Liver (tissue), 8 donors: ENCODE measurements at regions not wholly inside any gene's neighbourhood (a gene's known extent, or its start where the extent isn't known, plus 50 kb on each side); places are given as distances from the start of the nearest gene placed in this dataset.

Source experiments
- DNase-seq: peaks from one replicate; pipeline ENCODE4 v3.0.0-alpha.2; 2017; ENCODE audit warnings: low spot score
- H3K27ac ChIP-seq, 2 donors: one replicate each; pipeline ENCODE4 v1.7.0; 2013; ENCODE audit warnings: inconsistent platforms in 2 of 2, low read length in 2 of 2, control low read depth in 1 of 2, low read depth in 1 of 2, mild to moderate bottlenecking in 1 of 2
- H3K27me3 ChIP-seq, 4 donors: one replicate each; pipeline versions ENCODE4 v1.6.1 to v1.7.0; 2013; ENCODE audit warnings: low read length in 3 of 4, inconsistent platforms in 1 of 4, mild to moderate bottlenecking in 1 of 4, moderate library complexity in 1 of 4; ENCODE audit not compliant: control insufficient read depth in 4 of 4, insufficient read depth in 4 of 4
- H3K36me3 ChIP-seq, 4 donors: one replicate each; pipeline versions ENCODE4 v1.6.1 to v1.7.0; 2013; ENCODE audit warnings: low read length in 3 of 4, mild to moderate bottlenecking in 3 of 4, low read depth in 1 of 4, moderate library complexity in 1 of 4; ENCODE audit not compliant: control insufficient read depth in 4 of 4, insufficient read depth in 3 of 4
- H3K4me1 ChIP-seq, 4 donors: one replicate each; pipeline versions ENCODE4 v1.6.1 to v1.7.0; 2013; ENCODE audit warnings: low read length in 3 of 4, mild to moderate bottlenecking in 3 of 4, moderate library complexity in 1 of 4; ENCODE audit not compliant: control insufficient read depth in 4 of 4, insufficient read depth in 4 of 4
- H3K4me3 ChIP-seq, 3 donors: one replicate each; pipeline versions ENCODE4 v1.6.1 to v1.7.0; 2013; ENCODE audit warnings: low read length in 3 of 3, control low read depth in 1 of 3, low read depth in 1 of 3, mild to moderate bottlenecking in 1 of 3
- H3K9ac ChIP-seq, 2 donors: one replicate each; pipeline ENCODE4 v1.7.0; 2013; ENCODE audit warnings: low read length in 2 of 2, mild to moderate bottlenecking in 2 of 2, moderate library complexity in 2 of 2, control low read depth in 1 of 2, low read depth in 1 of 2
- H3K9me3 ChIP-seq, 4 donors: one replicate each; pipeline versions ENCODE4 v1.6.1 to v1.7.0; 2013; ENCODE audit warnings: low read length in 3 of 4; ENCODE audit not compliant: control insufficient read depth in 4 of 4
- ATF3 ChIP-seq: IDR thresholded peaks from 2 replicates; pipeline ENCODE4 v1.6.1; 2016; ENCODE audit warnings: antibody characterized with exemption
- CTCF ChIP-seq: fragments of 150-350 bp; IDR thresholded peaks from 2 replicates; pipeline ENCODE4 v1.5.1; 2017; ENCODE audit warnings: improper control_type of control experiment, low read depth, low read length; ENCODE audit not compliant: missing input control
- EGR1 ChIP-seq, 2 donors: IDR thresholded peaks; 2 replicates each; pipeline ENCODE4 v1.6.1; 2016 to 2018; ENCODE audit warnings: antibody characterized with exemption in 2 of 2, low read depth in 2 of 2
- FOXA1 ChIP-seq: IDR thresholded peaks from 2 replicates; pipeline ENCODE4 v1.6.1; 2016; ENCODE audit warnings: antibody characterized with exemption
- FOXA2 ChIP-seq: IDR thresholded peaks from 2 replicates; pipeline ENCODE4 v1.6.1; 2016; ENCODE audit warnings: antibody characterized with exemption
- GABPA ChIP-seq, 2 donors: IDR thresholded peaks in 1 of 2; conservative IDR thresholded peaks in 1 of 2; 2 replicates each; pipeline ENCODE4 v1.6.1; 2016; ENCODE audit warnings: antibody characterized with exemption in 2 of 2, mild to moderate bottlenecking in 1 of 2, moderate library complexity in 1 of 2
- HNF4A ChIP-seq, 2 donors: conservative IDR thresholded peaks; 2 replicates each; pipeline ENCODE4 v1.6.1; 2016; ENCODE audit warnings: antibody characterized with exemption in 2 of 2, mild to moderate bottlenecking in 2 of 2
- HNF4G ChIP-seq: IDR thresholded peaks from 2 replicates; pipeline ENCODE4 v1.6.1; 2016; ENCODE audit warnings: antibody characterized with exemption
- JUND ChIP-seq, 2 donors: IDR thresholded peaks; 2 replicates each; pipeline ENCODE4 v1.6.1; 2016; ENCODE audit warnings: antibody characterized with exemption in 2 of 2
- MAX ChIP-seq: IDR thresholded peaks from 2 replicates; pipeline ENCODE4 v1.6.1; 2016; ENCODE audit warnings: antibody characterized with exemption
- NR2F2 ChIP-seq: IDR thresholded peaks from 2 replicates; pipeline ENCODE4 v1.6.1; 2016; ENCODE audit warnings: antibody characterized with exemption
- RAD21 ChIP-seq, 2 donors: IDR thresholded peaks; 2 replicates each; pipeline ENCODE4 v1.6.1; 2016; ENCODE audit warnings: antibody characterized with exemption in 2 of 2, mild to moderate bottlenecking in 2 of 2
- REST ChIP-seq: IDR thresholded peaks from 2 replicates; pipeline ENCODE4 v1.6.1; 2016; ENCODE audit warnings: antibody characterized with exemption, mild to moderate bottlenecking
- RXRA ChIP-seq, 2 donors: IDR thresholded peaks; 2 replicates each; pipeline ENCODE4 v1.6.1; 2017 to 2018; ENCODE audit warnings: antibody characterized with exemption in 2 of 2, mild to moderate bottlenecking in 1 of 2
- SP1 ChIP-seq: IDR thresholded peaks from 2 replicates; pipeline ENCODE4 v1.6.1; 2018; ENCODE audit warnings: antibody characterized with exemption, mild to moderate bottlenecking
- TAF1 ChIP-seq: conservative IDR thresholded peaks from 2 replicates; pipeline ENCODE4 v1.6.1; 2016; ENCODE audit warnings: antibody characterized with exemption, mild to moderate bottlenecking
- YY1 ChIP-seq: IDR thresholded peaks from 2 replicates; pipeline ENCODE4 v1.6.1; 2016; ENCODE audit warnings: antibody characterized with exemption, mild to moderate bottlenecking
- ZBTB33 ChIP-seq: IDR thresholded peaks from 2 replicates; pipeline ENCODE4 v1.6.1; 2016; ENCODE audit warnings: antibody characterized with exemption
- WGBS: extraction: QIAGEN DNeasy Blood & Tissue Kit; methylation state at CpG from one replicate; pipeline ENCODE4 v1.1.7; 2013; 5-methylcytosine and 5-hydroxymethylcytosine counted together
- donor health status: healthy.
- donor health status: healthy.
- donor health status: healthy.
- donor health status: healthy.
- donor health status: healthy.

- TF ChIP-seq REST (no peak), RXRA (IDR thresholded peaks at IDR 0.05) (no peak), JUND (IDR thresholded peaks at IDR 0.05) (no peak)
Observed at GRCh38 chr9:87054999-87055686, 107.8 kb upstream of the GAS1 start (continued).

- 59% methylated on average over 2 of the region's 2 CpGs for WGBS
- TF ChIP-seq RXRA (IDR thresholded peaks at IDR 0.05), result no peak
- no peak for TF ChIP-seq NR2F2
- TF ChIP-seq SP1, result no peak
- no peak for TF ChIP-seq ATF3
- no peak for TF ChIP-seq RAD21 (IDR thresholded peaks at IDR 0.05)
- no peak for TF ChIP-seq FOXA1
- no peak for TF ChIP-seq FOXA2
- TF ChIP-seq YY1, result no peak
- TF ChIP-seq JUND (IDR thresholded peaks at IDR 0.05), result no peak
- no peak for TF ChIP-seq EGR1 (IDR thresholded peaks at IDR 0.05; ENCODE audit: low read depth in 2 of 2)
- no peak for TF ChIP-seq GABPA (IDR thresholded peaks at IDR 0.05 in 1 of 2, conservative IDR thresholded peaks at IDR 0.05 in 1 of 2)
- no peak for TF ChIP-seq HNF4A (conservative IDR thresholded peaks at IDR 0.05)
- TF ChIP-seq ZBTB33, result no peak
- no peak for TF ChIP-seq TAF1
- no peak for TF ChIP-seq HNF4G
- TF ChIP-seq REST, result no peak
- no peak for TF ChIP-seq MAX
- TF ChIP-seq CTCF, result no peak
- H3K9ac ChIP-seq, result no peak overlapping the region
- H3K27ac ChIP-seq, result no peak overlapping the region
- no peak overlapping the region for H3K4me3 ChIP-seq
- no peaks in the 10 kb centered on the region for H3K4me1 ChIP-seq
- H3K9me3 ChIP-seq, result no peaks in the 10 kb centered on the region
- DNase-seq, result no peak
- no peaks in the 10 kb centered on the region for H3K36me3 ChIP-seq
- peaks cover 0 to 9% (median 2%) of the 10 kb centered on the region in 4 donors for H3K27me3 ChIP-seq
Observed at GRCh38 chr9:87059772-87060171, 112.5 kb upstream of the GAS1 start.
